Left lung (tissue), 4 donors: ENCODE measurements at regions not wholly inside any gene's neighbourhood (a gene's known extent, or its start where the extent isn't known, plus 50 kb on each side); places are given as distances from the start of the nearest gene placed in this dataset.
A peak's percentile ranks its signal among the peaks of the same experiment; 100 is the strongest.

ENCODE experiments used
- ATAC-seq: fragments of 200-7000 bp; cut with Tn5 transposase; one replicate; pipeline ENCODE4 v1.9.1; 2020; ENCODE audit warnings: moderate library complexity
- DNase-seq, 4 donors: peaks; one replicate each; pipeline ENCODE4 v3.0.0-alpha.2; 2013 to 2020
- H3K27ac ChIP-seq, 2 donors: fragments of 200-600 bp; sonication (generic) in 1 of 2; one replicate each; pipeline versions ENCODE4 v1.5.0 to v1.8.0; 2020 to 2021
- H3K27me3 ChIP-seq, 2 donors: fragments of 200-600 bp; sonication (generic) in 1 of 2; one replicate each; pipeline versions ENCODE4 v1.5.0 to v1.8.0; 2020 to 2021
- H3K36me3 ChIP-seq, 2 donors: fragments of 200-600 bp; sonication (generic) in 1 of 2; one replicate each; pipeline versions ENCODE4 v1.5.0 to v1.8.0; 2020 to 2021
- H3K4me1 ChIP-seq, 2 donors: fragments of 200-600 bp; one replicate each; pipeline ENCODE4 v1.8.0; 2021
- H3K4me3 ChIP-seq, 2 donors: fragments of 200-600 bp; sonication (generic) in 1 of 2; one replicate each; pipeline versions ENCODE4 v1.5.0 to v1.8.0; 2020 to 2021; ENCODE audit warnings: mild to moderate bottlenecking in 1 of 2
- H3K9me3 ChIP-seq, 2 donors: fragments of 200-600 bp; sonication (generic) in 1 of 2; one replicate each; pipeline versions ENCODE4 v1.5.0 to v1.8.0; 2020 to 2021
- CTCF ChIP-seq, 2 donors: fragments of 200-600 bp; sonication (generic) in 1 of 2; IDR thresholded peaks; one replicate each; pipeline versions ENCODE4 v1.5.0 to v1.8.0; 2021; ENCODE audit warnings: antibody characterized with exemption in 2 of 2
- intact Hi-C, 2 donors: fragments of 100-400 bp; cut with DNase I; formaldehyde crosslinking; loops; one replicate each; pipeline versions ENCODE4 v1.11.2 to v1.14.2; 2022
- donor health status: DM: no; HTN: yes; CAD: no.
- donor health status: DM: no; HTN: no; CAD: no.

GRCh38 chr6:156348424-156348823 is 428.8 kb upstream of the ARID1B start:
- Histone ChIP-seq H3K4me1 (no peaks in the 10 kb centered on the region), H3K9me3 (no peaks in the 10 kb centered on the region), H3K27ac (no peak overlapping the region), H3K36me3 (no peaks in the 10 kb centered on the region), H3K4me3 (no peak overlapping the region), H3K27me3 (no peaks in the 10 kb centered on the region)
- DNase-seq (peak in 1 of 4 donors; percentile 7), ATAC-seq (peak; percentile 16)
- TF ChIP-seq CTCF (IDR thresholded peaks at IDR 0.05): no peak
- intact Hi-C loops: no loop called here

GRCh38 chr6:156347656-156348055 is 429.5 kb upstream of the ARID1B start:
- no peaks in the 10 kb centered on the region for H3K36me3 ChIP-seq

GRCh38 chr6:156347246-156347645 is 429.9 kb upstream of the ARID1B start:
- Histone ChIP-seq H3K36me3 (no peaks in the 10 kb centered on the region), H3K4me1 (no peaks in the 10 kb centered on the region), H3K27ac (no peak overlapping the region), H3K27me3 (no peaks in the 10 kb centered on the region), H3K4me3 (no peak overlapping the region), H3K9me3 (no peaks in the 10 kb centered on the region)
- DNase-seq (peak in 1 of 4 donors; percentile 6), ATAC-seq (no peak)
- intact Hi-C loops: no loop called here
- no peak for TF ChIP-seq CTCF (IDR thresholded peaks at IDR 0.05)

More at GRCh38 chr6:156347656-156348055, 429.5 kb upstream of the ARID1B start:
- Histone ChIP-seq H3K27me3 (no peaks in the 10 kb centered on the region), H3K27ac (no peak overlapping the region), H3K4me1 (no peaks in the 10 kb centered on the region), H3K4me3 (no peak overlapping the region), H3K9me3 (no peaks in the 10 kb centered on the region)
- no peak for TF ChIP-seq CTCF (IDR thresholded peaks at IDR 0.05)
- DNase-seq: peak in 1 of 4 donors; percentile 6
- intact Hi-C loops: no loop called here
- ATAC-seq: peak; percentile 25

- Histone ChIP-seq H3K4me3 (no peak overlapping the region), H3K9me3 (no peaks in the 10 kb centered on the region), H3K27ac (no peak overlapping the region), H3K36me3 (no peaks in the 10 kb centered on the region), H3K4me1 (no peaks in the 10 kb centered on the region), H3K27me3 (no peaks in the 10 kb centered on the region)
- no peak for DNase-seq
- ATAC-seq: no peak
- intact Hi-C loops: no loop called here
- TF ChIP-seq CTCF (IDR thresholded peaks at IDR 0.05): no peak
Observed at GRCh38 chr6:156345700-156346099, 431.5 kb upstream of the ARID1B start.

- no peak for ATAC-seq
- Histone ChIP-seq H3K27me3 (no peaks in the 10 kb centered on the region), H3K27ac (no peak overlapping the region), H3K9me3 (no peaks in the 10 kb centered on the region), H3K4me3 (no peak overlapping the region), H3K36me3 (no peaks in the 10 kb centered on the region), H3K4me1 (no peaks in the 10 kb centered on the region)
- DNase-seq: no peak
- intact Hi-C loops: no loop called here
- no peak for TF ChIP-seq CTCF (IDR thresholded peaks at IDR 0.05)
Observed at GRCh38 chr6:156344491-156344890, 432.7 kb upstream of the ARID1B start.
